Mucosa of rectum (tissue), 2 donors: ENCODE measurements at regions not wholly inside any gene's neighbourhood (a gene's known extent, or its start where the extent isn't known, plus 50 kb on each side); places are given as distances from the start of the nearest gene placed in this dataset.

Experiments used
- H3K27ac ChIP-seq, 2 donors: one replicate each; pipeline ENCODE4 v1.7.0; 2013; ENCODE audit warnings: inconsistent platforms in 2 of 2, low read depth in 2 of 2, low read length in 2 of 2
- H3K27me3 ChIP-seq, 2 donors: one replicate each; pipeline ENCODE4 v1.7.0; 2013; ENCODE audit warnings: low read length in 2 of 2; ENCODE audit not compliant: control insufficient read depth in 2 of 2, insufficient read depth in 2 of 2
- H3K36me3 ChIP-seq, 2 donors: one replicate each; pipeline ENCODE4 v1.7.0; 2013; ENCODE audit warnings: low read length in 2 of 2; ENCODE audit not compliant: control insufficient read depth in 2 of 2, insufficient read depth in 2 of 2
- H3K4me1 ChIP-seq, 2 donors: one replicate each; pipeline ENCODE4 v1.7.0; 2013; ENCODE audit warnings: low read length in 2 of 2, mild to moderate bottlenecking in 1 of 2; ENCODE audit not compliant: control insufficient read depth in 2 of 2, insufficient read depth in 2 of 2
- H3K4me3 ChIP-seq, 2 donors: one replicate each; pipeline ENCODE4 v1.7.0; 2013; ENCODE audit warnings: low read length in 2 of 2
- H3K9ac ChIP-seq, 2 donors: one replicate each; pipeline ENCODE4 v1.7.0; 2013; ENCODE audit warnings: low read length in 2 of 2, low read depth in 1 of 2, mild to moderate bottlenecking in 1 of 2
- H3K9me3 ChIP-seq, 2 donors: one replicate each; pipeline ENCODE4 v1.7.0; 2013; ENCODE audit warnings: low read length in 2 of 2; ENCODE audit not compliant: control insufficient read depth in 2 of 2
- donor health status: healthy.
- donor health status: Normal muscosa, but diverticular disease.

GRCh38 chr16:47990676-47991075, 165.1 kb downstream of the ABCC12 start:
- Histone ChIP-seq H3K9ac (no peak overlapping the region), H3K4me1 (no peaks in the 10 kb centered on the region), H3K27me3 (no peaks in the 10 kb centered on the region), H3K36me3 (no peaks in the 10 kb centered on the region), H3K27ac (no peak overlapping the region), H3K9me3 (no peaks in the 10 kb centered on the region), H3K4me3 (no peak overlapping the region)

- Histone ChIP-seq H3K36me3 (no peaks in the 10 kb centered on the region), H3K27ac (no peak overlapping the region), H3K9me3 (no peaks in the 10 kb centered on the region), H3K4me1 (no peaks in the 10 kb centered on the region), H3K4me3 (no peak overlapping the region), H3K27me3 (no peaks in the 10 kb centered on the region), H3K9ac (no peak overlapping the region)
Measured at GRCh38 chr16:47987136-47987535, 168.7 kb downstream of the ABCC12 start.

- Histone ChIP-seq H3K9me3 (no peaks in the 10 kb centered on the region), H3K4me1 (no peaks in the 10 kb centered on the region), H3K9ac (no peak overlapping the region), H3K27me3 (no peaks in the 10 kb centered on the region), H3K27ac (no peak overlapping the region), H3K36me3 (no peaks in the 10 kb centered on the region), H3K4me3 (no peak overlapping the region)
Measured at GRCh38 chr16:47986031-47986430, 169.8 kb downstream of the ABCC12 start.

GRCh38 chr16:47984669-47985068, 171.1 kb downstream of the ABCC12 start:
- Histone ChIP-seq H3K4me1 (no peaks in the 10 kb centered on the region), H3K9ac (no peak overlapping the region), H3K9me3 (no peaks in the 10 kb centered on the region), H3K4me3 (no peak overlapping the region), H3K36me3 (no peaks in the 10 kb centered on the region), H3K27me3 (no peaks in the 10 kb centered on the region), H3K27ac (no peak overlapping the region)

- Histone ChIP-seq H3K9me3 (no peaks in the 10 kb centered on the region), H3K27ac (no peak overlapping the region), H3K27me3 (no peaks in the 10 kb centered on the region), H3K36me3 (no peaks in the 10 kb centered on the region), H3K9ac (no peak overlapping the region), H3K4me3 (no peak overlapping the region), H3K4me1 (no peaks in the 10 kb centered on the region)
Measured at GRCh38 chr16:47983999-47984580, 171.7 kb downstream of the ABCC12 start.

- H3K4me3 ChIP-seq, result no peak overlapping the region
- no peak overlapping the region for H3K27ac ChIP-seq
- H3K9ac ChIP-seq, result no peak overlapping the region
- no peaks in the 10 kb centered on the region for H3K36me3 ChIP-seq
- H3K27me3 ChIP-seq, result no peaks in the 10 kb centered on the region
- H3K9me3 ChIP-seq, result no peaks in the 10 kb centered on the region
- H3K4me1 ChIP-seq, result no peaks in the 10 kb centered on the region
Measured at GRCh38 chr16:47980212-47980611, 175.6 kb downstream of the ABCC12 start.

- Histone ChIP-seq H3K36me3 (no peaks in the 10 kb centered on the region), H3K4me3 (no peak overlapping the region), H3K4me1 (no peaks in the 10 kb centered on the region), H3K27me3 (no peaks in the 10 kb centered on the region), H3K27ac (no peak overlapping the region), H3K9me3 (no peaks in the 10 kb centered on the region), H3K9ac (no peak overlapping the region)
Measured at GRCh38 chr16:47979616-47980182, 176.1 kb downstream of the ABCC12 start.

GRCh38 chr16:47979164-47979520, 176.7 kb downstream of the ABCC12 start:
- Histone ChIP-seq H3K27me3 (no peaks in the 10 kb centered on the region), H3K27ac (no peak overlapping the region)

GRCh38 chr16:47978491-47979163, 177.2 kb downstream of the ABCC12 start:
- H3K4me1 ChIP-seq, result no peaks in the 10 kb centered on the region
- H3K9ac ChIP-seq, result no peak overlapping the region
- H3K27me3 ChIP-seq, result no peaks in the 10 kb centered on the region
- no peaks in the 10 kb centered on the region for H3K9me3 ChIP-seq
- no peak overlapping the region for H3K27ac ChIP-seq
- no peaks in the 10 kb centered on the region for H3K36me3 ChIP-seq
- H3K4me3 ChIP-seq, result no peak overlapping the region

More at GRCh38 chr16:47979164-47979520, 176.7 kb downstream of the ABCC12 start:
- H3K9me3 ChIP-seq, result no peaks in the 10 kb centered on the region
- H3K4me3 ChIP-seq, result no peak overlapping the region
- no peaks in the 10 kb centered on the region for H3K36me3 ChIP-seq
- H3K9ac ChIP-seq, result no peak overlapping the region
- H3K4me1 ChIP-seq, result no peaks in the 10 kb centered on the region

GRCh38 chr16:47977802-47978201, 178.0 kb downstream of the ABCC12 start:
- Histone ChIP-seq H3K27ac (no peak overlapping the region), H3K9ac (no peak overlapping the region), H3K27me3 (no peaks in the 10 kb centered on the region), H3K4me3 (no peak overlapping the region), H3K36me3 (no peaks in the 10 kb centered on the region), H3K4me1 (no peaks in the 10 kb centered on the region), H3K9me3 (no peaks in the 10 kb centered on the region)
